HG03095 (cell line): ENCODE measurements at regions not wholly inside any gene's neighbourhood (a gene's known extent, or its start where the extent isn't known, plus 50 kb on each side); places are given as distances from the start of the nearest gene placed in this dataset.
"Not testable (repeated sequence)": the region's sequence is repeated elsewhere in the genome, so short reads cannot be mapped to it uniquely, and the experiment has no call there.

Experiments used
- ATAC-seq: cut with Tn5 transposase; IDR thresholded peaks from one replicate; pipeline ENCODE4 v1.9.1; 2021; ENCODE audit warnings: moderate library complexity; ENCODE audit not compliant: unreplicated experiment

DNA sequence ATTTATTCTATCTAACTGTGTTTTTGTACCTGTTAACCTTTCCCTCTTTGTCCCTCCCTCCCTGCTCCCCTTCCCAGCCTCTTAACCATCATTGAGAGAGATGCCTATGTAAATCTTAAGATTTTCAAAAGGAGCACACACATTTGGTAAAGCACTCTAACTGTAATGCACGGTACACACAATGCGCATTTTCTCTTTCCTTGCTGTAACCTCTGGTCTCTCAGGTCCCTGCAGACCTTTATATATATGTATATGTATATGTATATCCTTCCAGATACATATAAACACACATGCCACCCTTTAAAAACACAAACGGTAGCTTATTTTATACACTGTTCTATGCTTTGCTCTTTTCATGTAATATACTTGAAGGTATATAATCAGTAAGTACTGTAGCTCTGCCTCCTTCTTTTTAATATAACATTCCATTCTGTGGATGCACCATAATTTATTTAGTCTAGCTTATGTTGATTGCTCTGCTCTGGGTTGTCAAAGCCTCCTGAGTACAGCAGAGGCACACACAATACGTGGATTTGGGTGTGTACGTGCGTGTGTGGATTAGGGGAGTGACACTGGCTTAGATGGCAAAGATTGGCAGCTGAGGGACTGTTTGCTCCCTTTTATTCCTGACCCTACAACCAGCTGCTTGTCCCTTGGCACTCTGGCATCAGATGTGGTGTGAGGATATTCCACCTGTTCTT, 118.4 kb upstream of the PTPN20 start:
- not testable (repeated sequence) for ATAC-seq

DNA sequence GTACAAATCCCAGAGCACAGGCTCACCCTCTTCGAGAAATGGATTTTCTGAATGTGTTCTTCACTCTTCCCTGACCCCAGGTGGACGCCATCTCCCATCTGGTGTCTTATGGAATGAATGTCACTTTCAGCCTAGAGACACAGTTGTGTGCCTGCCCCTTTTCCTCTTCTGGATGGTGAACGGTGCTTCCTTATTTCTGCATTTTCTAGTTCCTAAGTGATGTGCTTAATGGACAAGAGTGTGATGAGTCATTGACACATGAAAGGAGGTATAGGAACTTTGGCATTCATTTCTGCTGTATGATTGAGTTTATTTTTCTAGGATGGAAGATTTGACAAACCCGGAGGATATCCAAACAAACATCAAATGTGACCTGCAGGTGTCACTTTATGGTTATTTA, 114.9 kb upstream of the PTPN20 start:
- not testable (repeated sequence) for ATAC-seq

DNA sequence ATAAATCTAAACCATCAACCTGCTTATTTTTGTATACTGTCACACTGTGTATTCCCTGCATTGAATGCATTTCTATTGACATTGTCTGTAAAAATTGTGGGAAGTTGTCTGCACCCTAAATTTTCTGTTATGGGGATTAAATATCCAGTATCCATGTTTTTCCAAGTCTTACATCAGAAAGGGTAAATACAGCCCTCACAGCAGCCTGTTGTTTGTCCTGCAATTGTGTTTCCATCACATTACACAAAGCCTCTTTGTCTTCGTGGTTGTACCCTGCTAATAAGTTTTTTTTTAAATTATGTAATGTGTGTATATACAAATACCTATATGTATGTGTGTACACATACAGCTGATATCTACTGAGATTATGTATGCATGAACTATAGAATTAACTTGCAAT, 109.2 kb upstream of the PTPN20 start:
- not testable (repeated sequence) for ATAC-seq

DNA sequence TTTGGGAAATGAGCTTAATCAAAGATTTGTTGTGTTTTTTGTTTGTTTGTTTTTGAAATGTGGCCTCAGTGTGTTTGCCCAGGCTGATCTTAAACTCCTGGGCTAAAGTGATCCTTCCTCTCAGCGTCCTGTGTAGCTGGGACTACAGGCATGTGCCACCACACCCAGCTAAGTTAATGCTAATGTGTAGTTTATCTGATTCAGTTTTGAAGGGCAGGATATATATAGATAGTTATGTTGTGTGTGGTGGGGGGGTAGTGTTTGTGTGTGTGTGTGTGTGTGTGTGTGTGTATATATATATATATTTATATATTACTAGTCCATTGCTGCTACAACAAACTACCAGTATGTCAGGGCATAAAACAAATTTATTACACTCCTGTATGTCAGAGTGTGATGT, 108.1 kb upstream of the PTPN20 start:
- ATAC-seq, result not testable (repeated sequence)

DNA sequence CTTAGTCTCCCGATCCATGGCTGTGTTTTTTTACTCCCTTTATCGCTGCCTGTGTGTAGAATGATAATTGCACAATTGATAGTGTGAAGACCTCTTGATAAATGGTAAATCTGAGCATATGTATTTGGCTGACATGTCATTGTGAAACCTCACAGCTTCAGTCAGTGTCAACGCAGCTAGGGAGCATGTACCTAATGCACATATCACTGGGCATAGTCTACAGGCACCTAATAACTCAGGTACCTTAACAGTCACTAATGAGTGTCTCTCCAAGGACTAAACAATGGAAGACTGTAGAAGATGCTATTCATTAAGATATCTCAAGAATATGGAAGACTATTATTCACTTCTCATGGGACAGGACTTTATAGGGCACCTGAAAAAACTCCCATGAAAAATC, 101.0 kb upstream of the PTPN20 start:
- ATAC-seq, result not testable (repeated sequence)

DNA sequence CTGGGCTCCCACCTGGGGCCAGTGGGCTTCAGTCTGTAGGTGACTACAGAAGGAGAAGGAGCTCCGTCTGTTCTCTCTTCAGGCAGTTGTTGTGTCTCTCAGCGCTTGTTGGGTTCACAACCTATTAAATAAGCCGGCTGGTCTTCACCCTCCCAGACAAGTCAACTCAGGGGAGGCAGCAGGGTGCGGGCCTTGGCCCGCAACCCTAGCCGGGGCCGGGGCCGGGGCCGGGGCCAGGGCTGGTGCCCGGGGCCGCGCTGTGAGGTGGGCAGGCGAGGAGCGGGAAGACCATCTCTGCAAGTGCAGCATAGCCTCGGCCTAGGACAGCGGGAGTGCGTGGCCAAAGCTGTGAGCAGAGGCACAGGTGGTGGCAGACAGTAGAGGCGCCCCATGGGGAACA, 95.1 kb upstream of the PTPN20 start:
- not testable (repeated sequence) for ATAC-seq

DNA sequence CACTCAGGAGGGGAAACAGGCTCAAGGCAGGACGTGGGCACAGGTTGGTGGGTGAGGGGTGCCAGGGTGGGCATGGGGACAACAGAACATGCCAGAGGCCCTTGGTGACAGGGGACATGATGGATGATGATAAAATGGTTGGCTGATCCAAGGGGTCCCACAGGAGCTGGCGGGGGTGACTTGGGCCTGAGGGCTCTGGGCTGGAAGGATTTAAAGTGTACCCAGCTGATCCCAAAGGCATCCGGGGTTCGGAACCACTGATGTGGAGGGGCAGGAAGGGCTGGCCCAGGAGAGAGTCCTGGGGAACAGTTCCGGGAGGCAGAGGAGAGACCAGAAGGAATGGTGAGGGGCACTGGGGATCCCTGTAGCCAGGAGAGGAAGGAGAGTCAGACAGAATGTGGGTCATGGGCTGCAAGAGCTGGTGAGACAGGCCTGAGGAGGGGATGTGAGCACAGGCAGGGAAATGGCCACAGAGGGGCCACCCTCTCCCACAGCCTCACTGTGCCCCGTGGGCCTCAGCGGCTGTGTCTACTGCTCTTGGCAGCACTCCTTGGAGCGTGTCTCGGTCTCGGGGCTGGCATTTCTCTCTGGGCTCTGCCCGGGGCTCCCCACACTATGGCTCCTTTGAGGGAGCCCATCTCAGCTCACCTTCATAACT, 70.7 kb upstream of the PTPN20 start:
- not testable (repeated sequence) for ATAC-seq

DNA sequence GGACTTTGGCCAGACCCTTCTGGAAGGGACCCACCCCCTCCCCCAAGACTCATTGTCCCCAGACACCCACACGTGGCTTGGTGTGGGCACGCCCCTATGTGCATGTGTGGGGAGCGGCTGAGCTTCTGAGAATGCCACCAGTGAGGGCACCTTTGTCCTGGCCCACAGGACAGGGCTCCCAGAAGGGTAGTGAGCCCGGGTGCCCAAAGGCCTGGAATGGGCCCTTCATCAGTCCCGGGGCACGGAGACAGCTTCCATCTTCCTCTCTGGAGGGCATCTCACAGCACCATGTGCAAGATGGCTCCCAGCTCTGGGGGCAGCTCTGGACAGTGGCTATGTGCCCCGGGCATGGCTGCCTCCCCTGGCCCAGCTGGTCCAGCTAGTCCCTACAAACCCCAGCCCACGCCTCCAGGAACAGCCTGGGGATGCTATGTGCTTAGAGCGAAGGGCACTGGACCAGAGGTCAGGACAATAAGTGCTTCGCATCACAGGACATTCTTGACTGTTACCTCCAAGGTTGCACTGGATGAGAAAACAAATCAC, 70.1 kb upstream of the PTPN20 start:
- ATAC-seq, result not testable (repeated sequence)

DNA sequence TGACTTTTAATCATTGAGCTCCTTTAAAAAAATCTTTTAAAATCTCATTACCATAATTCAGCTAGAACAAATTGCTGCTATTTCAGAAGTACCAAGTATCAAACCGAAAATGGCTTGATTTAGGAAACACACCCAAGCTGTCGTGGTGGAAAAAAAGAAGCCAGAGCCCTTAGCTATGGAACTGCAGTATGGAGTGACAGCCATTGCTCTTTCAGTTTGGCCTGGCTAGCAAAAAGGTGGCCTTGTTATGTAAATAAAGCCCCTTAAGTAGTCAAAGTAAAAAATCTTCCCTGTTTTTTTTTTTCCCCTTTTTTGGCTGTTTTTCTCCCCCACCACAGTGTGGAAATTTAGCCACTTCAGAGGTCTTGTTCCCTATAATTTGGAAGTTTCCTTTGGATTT, 66.0 kb upstream of the PTPN20 start:
- not testable (repeated sequence) for ATAC-seq

DNA sequence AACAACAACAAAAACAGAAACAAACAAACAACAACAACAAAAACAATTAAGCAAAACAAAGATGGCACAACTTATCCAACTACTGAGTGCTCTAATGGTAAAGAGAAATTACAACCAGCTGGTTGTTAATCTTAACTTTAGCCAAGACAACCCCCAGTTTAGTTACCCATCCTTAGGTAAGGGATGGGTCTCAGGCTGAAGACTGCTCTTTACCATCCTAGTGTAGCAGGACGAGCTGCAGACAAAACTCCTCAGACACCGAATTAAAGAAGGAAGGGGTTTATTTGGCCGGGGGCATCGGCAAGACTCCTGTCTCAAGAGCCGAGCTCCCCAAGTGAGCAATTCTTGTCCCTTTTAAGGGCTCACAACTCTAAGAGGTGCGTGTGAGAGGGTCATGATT, 65.6 kb upstream of the PTPN20 start:
- ATAC-seq, result not testable (repeated sequence)

DNA sequence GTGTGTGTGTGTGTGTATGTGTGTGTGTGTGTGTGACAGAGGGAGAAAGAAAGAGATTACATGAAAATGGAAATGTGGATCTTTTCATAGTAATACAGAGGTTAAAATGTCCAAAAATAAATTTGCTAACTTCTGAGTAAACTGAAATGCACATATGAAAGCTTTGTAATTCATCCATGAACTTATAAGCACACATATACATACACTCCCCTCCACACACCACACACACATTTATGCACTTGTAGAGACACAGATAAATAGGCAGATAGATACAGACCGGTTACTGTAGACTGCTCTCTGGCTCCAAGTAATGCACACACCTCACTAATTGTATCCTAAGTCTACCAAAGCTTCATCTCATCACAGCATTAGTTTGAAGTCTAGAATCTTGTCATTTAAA, 50.5 kb upstream of the PTPN20 start:
- ATAC-seq, result not testable (repeated sequence)
